HG03139 (cell line): ENCODE measurements at regions not wholly inside any gene's neighbourhood (a gene's known extent, or its start where the extent isn't known, plus 50 kb on each side); places are given as distances from the start of the nearest gene placed in this dataset.

Experiments
- ATAC-seq: cut with Tn5 transposase; IDR thresholded peaks from one replicate; pipeline ENCODE4 v1.9.1; 2021; ENCODE audit not compliant: unreplicated experiment

DNA sequence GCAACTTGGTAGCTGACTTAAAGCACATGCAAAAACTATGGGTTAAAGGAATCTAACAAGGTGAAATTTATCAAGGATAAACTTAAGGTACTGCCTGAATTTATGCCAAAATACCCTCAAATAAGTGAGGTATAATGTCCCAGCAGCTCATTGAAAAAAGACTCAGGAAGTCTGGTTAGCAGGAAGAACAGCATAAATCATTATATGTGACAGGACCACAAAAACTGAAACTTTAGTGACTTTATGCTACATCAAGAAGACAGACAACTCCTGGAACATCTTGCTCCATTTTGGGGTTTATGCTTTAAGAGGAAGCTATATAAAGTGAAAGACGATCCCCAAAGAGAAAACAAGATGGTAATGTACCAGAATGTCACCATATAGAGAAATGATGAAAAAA lies 282.4 kb upstream of the ZNF462 start:
- ATAC-seq, result no peak

DNA sequence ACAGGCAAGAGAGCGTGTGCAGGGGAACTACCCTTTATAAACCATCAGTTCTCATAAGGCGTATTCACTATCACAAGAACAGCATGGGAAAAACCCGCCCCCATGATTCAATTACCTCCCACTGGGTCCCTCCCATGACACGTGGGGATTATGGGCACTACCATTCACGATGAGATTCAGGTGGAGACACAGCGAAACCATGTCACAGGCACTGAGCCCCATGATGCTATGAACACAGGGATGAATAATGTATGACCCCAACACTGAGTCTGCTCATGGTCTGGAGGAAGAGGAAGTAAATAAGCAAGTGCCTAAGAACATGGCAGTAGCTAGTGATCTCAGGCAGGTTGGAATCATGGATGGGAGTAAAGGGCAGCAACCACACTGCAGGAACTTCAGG lies 281.0 kb upstream of the ZNF462 start:
- ATAC-seq, result no peak

DNA sequence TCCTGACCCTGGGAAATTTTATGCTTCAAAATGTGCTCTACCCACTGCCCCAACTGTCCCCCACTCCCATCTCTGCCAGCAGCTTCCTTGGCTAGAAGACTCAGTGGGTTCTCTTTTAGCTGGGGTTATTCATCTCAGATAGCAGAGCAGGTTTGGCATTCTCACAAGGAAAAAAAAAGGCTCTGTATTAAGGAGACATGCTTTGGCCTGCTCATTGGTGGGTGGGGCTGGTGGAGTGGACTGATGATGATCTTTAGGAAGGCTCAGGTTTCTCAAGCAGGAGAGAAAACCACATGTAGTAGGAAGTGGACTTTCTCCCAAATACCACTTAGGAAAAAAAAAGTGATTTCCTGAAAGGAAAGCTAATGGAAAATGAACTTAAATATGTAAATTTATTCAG lies 279.2 kb upstream of the ZNF462 start:
- ATAC-seq, result no peak

DNA sequence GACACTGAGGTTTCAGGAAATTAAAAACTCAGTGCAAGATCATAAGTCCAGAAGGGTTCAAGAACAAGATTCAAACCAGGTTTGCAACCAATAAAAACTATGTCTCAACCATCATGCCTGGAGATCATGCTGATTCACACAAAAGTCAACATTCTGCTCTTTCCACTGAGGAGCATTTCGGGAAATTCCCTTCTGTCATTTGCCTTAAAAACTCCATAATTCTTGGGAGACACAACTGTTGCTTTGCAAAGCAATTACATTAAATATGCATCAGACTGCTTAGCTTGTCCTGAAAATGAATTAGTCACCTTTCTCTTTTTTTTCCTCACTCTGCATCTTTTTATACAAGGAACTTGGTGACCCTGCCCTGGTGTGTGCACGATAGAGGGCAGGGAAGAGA lies 275.9 kb upstream of the ZNF462 start:
- no peak for ATAC-seq

DNA sequence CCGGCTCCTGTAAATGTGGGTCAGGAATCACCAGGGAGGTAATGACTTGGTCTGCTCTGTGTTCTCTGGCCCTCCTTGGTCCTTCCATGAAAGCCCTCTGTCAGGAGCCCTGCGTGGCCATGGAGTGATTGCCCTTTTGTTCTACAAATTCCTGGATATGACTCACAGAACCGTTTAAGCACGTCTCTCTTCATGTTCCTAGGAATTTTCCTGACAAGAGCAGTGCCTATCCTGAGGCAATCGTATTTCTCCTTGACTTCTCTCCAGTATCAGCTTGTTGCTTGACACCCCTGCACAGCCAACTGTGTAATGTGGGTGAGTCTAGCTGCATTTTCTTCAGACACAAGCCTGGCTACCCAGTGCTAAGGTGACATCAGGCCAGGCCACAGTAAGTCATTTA lies 274.3 kb upstream of the ZNF462 start:
- no peak for ATAC-seq

DNA sequence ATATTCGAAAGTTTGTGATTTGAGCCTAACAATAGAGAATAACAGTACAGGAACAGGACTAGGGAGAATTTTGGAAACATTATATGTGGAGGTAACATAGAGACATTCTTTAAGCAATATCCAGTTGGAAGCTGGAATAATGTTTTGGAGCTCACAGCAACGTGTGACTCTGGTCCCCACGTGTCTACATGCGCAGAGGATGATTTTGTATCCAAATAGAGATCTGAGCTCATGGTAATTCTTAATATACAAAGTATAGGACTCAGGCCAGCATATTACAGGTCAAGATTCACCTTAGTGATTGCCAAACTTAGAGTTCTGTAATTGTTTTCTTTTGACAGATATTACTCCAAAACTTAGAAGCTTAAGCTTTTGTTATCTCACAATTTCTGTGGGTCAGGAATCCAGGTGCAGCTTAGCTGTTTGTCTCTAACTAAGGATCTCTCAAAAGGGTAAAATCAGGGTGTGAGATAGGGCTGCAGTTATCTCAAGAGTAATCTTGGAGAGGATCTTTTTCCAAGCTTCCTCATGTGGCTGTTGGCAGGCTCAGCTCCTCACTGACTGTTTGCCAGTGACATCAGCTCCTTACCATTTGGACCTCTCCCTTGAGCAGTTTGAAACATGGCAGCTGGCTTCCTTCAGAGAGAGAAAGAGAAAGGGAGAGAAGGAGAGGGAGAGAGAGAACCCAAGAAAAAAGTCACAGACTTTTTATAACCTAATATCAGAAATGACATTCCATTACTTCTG lies 272.0 kb upstream of the ZNF462 start:
- no peak for ATAC-seq

DNA sequence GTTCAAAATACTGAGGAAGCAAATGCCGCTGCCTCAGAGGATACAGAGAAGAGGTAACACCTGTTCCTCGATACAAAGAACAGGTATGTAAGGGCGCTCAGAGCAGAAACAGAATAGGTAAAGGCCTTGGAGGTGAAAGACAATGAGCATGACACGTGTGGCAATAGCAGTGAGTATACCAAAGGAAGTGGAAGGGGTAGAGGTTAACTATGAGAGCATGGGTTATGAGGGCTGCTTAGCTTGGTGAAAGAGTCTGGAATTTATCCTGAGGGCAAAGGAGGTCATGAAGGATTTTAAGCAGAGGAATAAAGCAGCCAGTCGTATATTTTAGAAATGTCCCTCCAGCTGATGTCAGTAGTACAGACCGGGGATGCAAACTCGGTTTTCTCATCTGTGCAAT lies 269.8 kb upstream of the ZNF462 start:
- no peak for ATAC-seq

DNA sequence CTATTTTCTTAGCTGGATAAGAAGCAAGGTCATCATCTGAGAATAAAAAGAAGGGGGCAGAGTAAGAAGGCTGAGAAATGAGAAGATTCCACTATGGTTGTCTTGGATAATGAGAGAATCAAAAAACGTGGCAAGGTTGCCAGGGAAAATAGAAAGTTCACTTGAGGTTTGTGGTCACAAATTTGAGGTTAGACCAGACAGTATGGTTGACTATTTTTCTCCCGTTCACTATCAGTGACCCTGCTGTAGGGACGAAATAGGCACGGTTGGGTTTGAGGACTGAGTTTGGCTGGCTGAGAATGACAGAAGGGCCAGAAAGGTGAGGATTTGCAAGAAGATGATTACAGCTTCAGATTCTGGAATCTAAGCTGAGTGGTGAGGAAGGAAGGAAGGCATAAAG lies 266.0 kb upstream of the ZNF462 start:
- ATAC-seq, result no peak

DNA sequence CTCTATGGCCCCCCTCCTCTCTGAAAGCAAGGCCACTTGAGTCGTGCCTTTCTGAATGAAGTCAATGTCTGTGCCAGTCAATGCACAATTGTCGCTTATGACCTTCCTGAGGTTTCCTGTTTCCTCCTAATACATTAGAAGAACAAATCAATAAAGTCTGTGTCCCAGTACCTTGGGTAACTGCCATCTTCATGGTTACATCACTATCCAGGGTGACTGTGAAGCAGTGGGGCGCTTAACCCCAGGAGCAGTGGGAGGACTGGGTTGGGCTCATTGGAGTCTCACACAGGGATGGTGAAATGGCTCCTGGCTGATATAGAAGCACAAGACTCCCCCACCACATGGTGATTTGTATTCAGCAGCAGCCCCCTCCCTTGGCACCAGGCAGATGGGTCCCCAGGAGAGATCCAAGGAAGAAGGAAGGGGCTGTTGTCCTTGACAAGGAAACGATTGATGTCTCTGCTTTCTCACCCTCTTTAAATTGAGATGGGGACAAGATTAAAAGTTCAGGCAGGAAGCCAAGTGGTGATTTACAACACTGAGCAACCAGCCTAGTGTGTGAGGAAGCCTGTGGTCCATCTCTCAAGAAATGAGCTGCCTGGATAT lies 261.9 kb upstream of the ZNF462 start:
- no peak for ATAC-seq

DNA sequence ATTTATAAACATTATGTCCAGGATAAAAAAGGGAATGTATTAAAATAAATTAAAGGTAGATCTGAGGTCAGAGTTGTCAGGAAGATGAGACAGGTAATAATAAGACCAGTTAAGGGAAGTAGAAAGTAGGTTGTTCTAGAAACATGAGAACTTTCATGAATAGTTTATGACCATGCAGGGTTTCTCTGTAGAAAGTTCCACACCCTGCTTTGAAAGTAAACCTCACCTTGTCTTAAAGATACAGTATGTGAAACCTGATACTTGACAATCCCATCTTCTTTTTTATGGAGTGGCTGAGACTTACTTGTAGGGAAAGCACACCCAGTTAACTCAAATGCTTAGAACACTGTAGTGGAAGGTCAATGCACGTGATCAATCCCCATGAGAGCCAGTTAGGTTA lies 260.6 kb upstream of the ZNF462 start:
- no peak for ATAC-seq

DNA sequence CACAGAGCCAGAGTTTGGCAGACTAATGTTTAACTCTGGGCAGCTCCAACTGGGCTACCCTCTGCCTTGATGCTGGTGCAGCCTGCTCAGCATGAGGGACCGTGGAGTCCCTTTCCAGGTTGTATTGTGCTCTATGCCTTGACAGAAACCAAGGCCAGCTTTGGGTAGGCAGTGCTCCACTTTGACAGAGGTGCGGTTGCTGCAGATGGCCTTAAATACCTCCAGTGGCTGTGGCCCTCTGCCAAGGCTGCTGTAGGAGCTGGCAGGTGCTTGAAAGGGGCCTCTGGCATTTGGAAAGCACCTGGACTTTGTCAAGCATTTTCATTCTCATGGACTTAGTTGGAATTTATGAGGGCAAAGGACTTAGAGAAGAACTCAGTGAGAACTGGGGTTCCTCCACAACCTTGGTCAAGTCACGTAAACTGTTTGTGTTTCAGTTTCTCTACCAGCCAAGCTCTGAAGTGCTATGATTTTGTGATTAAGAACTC lies 249.7 kb upstream of the ZNF462 start:
- no peak for ATAC-seq

DNA sequence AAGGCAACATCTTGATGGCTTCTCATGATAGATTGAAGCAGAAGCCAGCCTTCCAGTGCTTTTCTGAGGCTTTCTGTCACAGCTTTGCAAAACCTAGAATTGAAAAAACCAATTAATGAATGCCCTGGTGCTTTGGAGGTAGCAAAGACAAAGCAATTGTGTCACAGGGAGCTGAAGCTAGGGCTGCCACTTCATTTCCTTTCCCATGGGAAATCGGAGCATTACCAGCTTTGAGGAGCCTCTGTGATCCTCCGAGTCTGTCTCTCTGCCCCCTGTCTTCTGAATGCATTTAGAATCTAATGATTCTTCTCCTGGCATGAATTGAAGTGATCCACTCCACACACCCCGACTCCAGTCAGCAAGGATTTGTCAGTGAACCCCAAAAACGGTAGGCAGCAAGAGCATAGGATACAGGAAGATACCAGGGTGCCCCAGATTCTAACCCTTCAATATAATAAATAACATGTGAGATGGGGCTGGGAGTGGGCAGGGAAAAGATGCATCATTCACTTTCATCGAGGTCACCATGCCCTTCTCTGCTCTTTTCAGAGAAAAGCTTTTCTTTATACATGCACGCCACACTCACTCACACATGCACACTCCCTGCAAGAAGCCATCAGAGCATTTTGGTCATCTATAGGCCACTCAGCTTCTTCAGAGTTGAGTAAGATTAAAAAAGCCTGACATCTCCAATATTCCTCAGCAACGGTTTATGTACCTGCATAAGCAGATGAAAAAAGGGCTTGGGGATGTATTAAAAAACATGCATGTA lies 247.7 kb upstream of the ZNF462 start:
- ATAC-seq, result no peak

DNA sequence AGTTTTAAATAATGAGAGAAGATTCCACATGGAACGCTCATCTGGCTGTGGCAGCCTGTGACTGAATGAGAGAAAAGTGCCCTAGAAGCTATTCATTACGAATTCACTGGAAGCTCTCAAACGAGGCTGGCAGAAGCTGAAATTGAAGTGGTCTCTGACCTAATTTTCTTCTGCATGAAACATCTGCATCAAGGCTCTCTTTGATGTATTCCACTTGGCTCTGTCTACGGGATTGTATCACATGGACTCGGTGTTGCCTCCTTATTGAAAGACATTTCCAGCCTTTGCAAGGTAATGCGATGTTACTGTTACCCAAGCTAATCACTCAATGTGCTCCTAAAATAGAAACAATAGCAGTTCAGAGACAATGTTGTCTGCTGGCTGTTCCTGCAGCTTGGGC lies 246.9 kb upstream of the ZNF462 start:
- no peak for ATAC-seq

DNA sequence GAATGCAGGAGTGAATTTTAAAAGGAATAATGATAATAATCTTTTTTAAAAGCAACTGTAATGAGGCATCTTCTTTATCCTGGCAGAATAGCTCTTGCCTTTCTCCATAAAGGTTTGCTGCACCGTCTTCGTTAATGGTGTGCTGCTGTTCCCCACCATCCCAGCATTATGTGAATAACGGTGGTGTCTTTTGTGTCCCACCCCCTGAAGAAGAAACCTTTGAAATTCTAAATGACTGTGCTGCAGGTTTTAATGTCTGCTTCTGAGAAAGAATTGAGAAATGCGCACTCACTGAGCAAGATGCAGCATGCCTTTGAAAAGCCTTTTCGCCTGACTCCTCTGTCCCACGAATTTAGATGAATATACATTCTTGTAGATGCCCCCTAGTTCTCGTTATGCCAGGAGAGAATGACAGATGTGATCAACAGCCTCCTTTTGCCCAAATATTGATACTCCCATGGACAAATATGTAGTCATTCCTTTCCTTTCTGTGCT lies 246.1 kb upstream of the ZNF462 start:
- no peak for ATAC-seq

DNA sequence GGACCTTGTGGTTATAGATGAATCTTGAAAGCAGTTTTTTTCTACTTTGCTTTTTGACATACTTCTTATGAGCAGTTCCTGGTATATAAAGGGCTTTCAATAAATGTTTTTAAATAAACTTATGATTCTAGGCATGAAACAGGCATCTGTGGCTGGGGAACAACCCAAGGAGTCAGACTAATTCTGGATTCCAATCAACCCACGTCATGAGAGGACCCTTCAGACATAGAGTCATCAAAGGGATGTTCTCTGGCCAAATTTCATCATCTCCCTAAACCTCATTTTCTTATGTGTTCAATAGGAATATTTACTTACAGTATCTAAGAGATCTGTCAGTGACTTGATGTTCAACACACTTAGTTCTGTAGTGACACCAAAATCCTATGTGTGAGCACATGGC lies 243.8 kb upstream of the ZNF462 start:
- no peak for ATAC-seq

DNA sequence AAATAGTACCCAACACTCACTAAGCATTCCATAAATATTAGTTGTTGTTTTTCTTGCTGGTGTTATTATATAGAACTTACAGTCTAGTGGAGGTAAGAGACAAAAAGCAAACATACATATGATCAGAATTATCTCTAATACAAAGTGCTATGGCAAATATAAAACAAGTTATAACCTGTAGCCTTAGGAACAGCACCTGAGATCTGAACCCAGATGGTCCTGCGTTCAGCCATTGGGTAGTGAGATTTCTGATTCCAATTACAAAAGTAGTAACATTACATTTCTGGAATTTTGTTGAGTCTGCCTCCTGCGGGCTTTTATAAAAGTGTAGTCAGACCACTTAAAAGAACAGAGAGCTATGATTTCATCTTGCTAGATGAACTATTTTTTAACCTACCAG lies 242.9 kb upstream of the ZNF462 start:
- ATAC-seq, result no peak

DNA sequence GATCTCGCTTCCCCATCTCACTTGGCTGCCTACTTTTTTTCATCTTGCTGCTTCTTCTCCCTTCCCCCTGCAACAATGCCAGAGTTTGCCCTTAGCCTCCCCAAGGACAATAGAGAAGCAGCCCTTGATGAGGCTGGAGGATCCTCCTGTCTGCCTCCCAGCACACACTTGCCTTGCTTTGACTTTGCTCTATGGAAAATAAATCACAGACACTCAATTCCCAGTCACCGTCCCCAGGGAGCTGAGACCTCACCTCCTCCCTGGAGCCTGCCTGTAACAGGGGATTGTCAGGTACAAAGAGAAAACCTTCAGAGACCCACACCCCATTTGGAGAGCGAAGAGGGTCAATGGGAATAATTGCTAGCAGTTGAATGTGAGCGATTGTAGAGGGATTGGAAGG lies 242.1 kb upstream of the ZNF462 start:
- no peak for ATAC-seq

DNA sequence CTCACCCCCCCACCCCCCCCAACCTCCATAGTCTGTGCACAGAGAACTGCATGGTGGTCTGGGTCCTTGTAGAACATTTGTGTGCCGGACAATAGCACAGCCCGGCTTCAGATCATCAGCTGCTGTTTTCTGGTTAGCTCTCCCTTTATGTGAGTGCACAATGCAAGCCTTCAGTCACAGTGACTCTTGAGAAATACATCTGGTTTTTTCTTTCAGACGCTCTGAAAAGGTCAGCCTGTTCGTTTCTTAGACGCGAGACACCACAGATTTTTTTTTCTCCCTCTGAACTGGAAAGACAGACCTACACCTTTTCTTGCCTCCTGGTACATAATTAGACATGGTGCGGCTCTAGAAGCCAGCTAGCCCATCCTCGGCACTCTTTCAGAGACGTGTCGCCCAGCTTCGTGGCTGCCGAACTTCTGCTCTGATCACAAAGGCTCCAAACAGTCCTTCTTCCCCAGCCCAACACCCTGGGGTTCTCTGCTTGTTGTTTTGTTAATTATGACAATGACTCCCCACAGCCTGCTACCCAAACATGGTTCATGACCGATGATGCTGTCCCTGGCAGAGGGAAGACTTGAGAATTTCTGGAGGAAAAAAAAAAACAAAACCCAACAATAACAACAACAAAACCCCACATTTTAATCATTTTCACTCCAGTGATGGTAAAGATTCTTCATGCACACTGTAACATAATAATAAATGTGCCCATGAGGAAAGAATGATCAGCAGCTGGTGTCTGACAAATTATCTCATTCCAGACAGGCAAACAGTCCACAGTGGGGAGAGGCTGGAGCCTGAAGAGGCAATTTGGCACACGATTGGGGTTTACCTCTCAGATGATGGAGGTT lies 241.4 kb upstream of the ZNF462 start:
- ATAC-seq, result no peak

DNA sequence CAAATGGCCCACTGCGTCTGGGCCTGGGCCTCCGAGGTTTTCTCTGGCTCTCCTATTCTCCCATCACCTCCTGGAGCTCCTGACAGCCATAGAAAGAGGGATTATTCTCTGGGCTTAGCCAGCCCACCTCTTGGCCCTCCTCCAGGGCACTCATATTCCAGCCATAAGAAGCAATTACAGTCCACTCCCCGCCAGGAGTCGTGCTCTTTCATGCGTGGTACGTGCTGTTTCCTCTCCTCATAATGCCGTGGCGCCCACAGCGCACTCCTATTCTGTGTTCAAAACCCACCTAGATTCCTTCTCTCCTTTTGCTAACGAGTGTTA lies 240.8 kb upstream of the ZNF462 start:
- ATAC-seq, result no peak

DNA sequence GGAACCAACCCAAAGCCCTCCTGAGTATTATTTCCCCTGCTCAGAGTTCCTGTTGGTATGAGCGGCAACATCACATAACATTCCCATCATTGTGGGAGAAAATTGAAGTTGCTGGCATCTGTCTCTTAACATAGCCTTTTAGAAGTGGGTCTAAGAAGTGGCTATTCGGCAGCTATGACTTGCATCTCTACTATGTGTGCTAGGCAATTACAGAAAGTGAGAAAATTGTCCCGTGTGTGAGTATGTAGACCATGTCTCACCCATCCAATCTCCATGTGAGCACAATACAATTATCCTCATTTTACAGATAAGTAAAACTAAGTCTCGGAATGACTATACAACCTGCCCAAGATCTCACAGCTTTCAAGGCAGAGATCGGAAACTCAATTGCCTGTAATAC lies 239.4 kb upstream of the ZNF462 start:
- no peak for ATAC-seq

DNA sequence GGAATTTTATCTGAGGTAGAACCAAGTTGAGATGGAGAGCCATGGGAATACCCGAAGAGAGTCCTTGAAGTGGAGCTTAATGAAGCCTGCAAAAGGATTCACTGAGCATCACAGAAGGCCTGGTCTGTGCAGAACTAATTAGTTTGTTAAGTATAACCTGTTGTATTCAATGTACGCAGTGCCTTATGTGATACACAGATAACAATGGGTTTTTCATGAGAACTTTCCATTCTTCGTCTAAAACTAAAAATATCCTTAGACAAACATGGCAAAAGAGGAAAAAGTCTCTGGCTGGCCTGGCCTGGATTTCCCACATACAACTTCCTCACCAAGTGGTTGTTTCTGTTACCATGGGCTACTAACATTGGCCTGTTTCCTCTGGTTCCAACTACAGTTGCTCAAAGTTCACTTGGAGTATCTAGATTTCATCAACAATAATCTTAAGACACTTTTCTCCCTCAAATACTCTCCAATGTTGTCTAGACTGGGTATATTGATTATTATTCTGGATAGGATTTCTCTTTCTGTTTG lies 237.6 kb upstream of the ZNF462 start:
- no peak for ATAC-seq
